Globus pallidus (tissue), 1 donor: ENCODE measurements at regions not wholly inside any gene's neighbourhood (a gene's known extent, or its start where the extent isn't known, plus 50 kb on each side); places are given as distances from the start of the nearest gene placed in this dataset.
A peak's percentile ranks its signal among the peaks of the same experiment; 100 is the strongest.
"Not testable (repeated sequence)": the region's sequence is repeated elsewhere in the genome, so short reads cannot be mapped to it uniquely, and the experiment has no call there.

Source experiments
- DNase-seq: peaks from one replicate; pipeline ENCODE4 v3.0.0-alpha.2; 2015; ENCODE audit warnings: low spot score

- DNase-seq, result no peak
Measured at GRCh38 chr2:3036432-3037125, 341.0 kb downstream of the EIPR1 start.

GRCh38 chr2:3035385-3036050, 342.1 kb downstream of the EIPR1 start:
- DNase-seq, result no peak

- DNase-seq, result no peak
Measured at GRCh38 chr2:3034856-3035255, 342.8 kb downstream of the EIPR1 start.

- DNase-seq, result no peak
Measured at GRCh38 chr2:3034396-3034795, 343.2 kb downstream of the EIPR1 start.

- no peak for DNase-seq
Measured at GRCh38 chr2:3033315-3033714, 344.3 kb downstream of the EIPR1 start.

GRCh38 chr2:3030791-3031190, 346.8 kb downstream of the EIPR1 start:
- DNase-seq, result not testable (repeated sequence)

GRCh38 chr2:3025984-3026383, 351.6 kb downstream of the EIPR1 start:
- no peak for DNase-seq

GRCh38 chr2:3025261-3025660, 352.4 kb downstream of the EIPR1 start:
- no peak for DNase-seq

GRCh38 chr2:3024401-3024935, 353.1 kb downstream of the EIPR1 start:
- no peak for DNase-seq

- no peak for DNase-seq
Measured at GRCh38 chr2:3023531-3023930, 354.1 kb downstream of the EIPR1 start.

GRCh38 chr2:3022841-3023372, 354.7 kb downstream of the EIPR1 start:
- no peak for DNase-seq

- no peak for DNase-seq
Measured at GRCh38 chr2:3021720-3022119, 355.9 kb downstream of the EIPR1 start.

GRCh38 chr2:3010001-3010400, 367.6 kb downstream of the EIPR1 start:
- no peak for DNase-seq

GRCh38 chr2:3009483-3009882, 368.1 kb downstream of the EIPR1 start:
- no peak for DNase-seq

- DNase-seq, result no peak
Measured at GRCh38 chr2:3009005-3009404, 368.6 kb downstream of the EIPR1 start.

- no peak for DNase-seq
Measured at GRCh38 chr2:3008561-3008960, 369.1 kb downstream of the EIPR1 start.

GRCh38 chr2:3007135-3007534, 370.5 kb downstream of the EIPR1 start:
- no peak for DNase-seq

- no peak for DNase-seq
Measured at GRCh38 chr2:3005859-3006501, 371.6 kb downstream of the EIPR1 start.

- peak; percentile 27 for DNase-seq
Measured at GRCh38 chr2:3001615-3002560, 375.7 kb downstream of the EIPR1 start.

- DNase-seq, result no peak
Measured at GRCh38 chr2:3000968-3001367, 376.6 kb downstream of the EIPR1 start.

GRCh38 chr2:3000125-3000524, 377.5 kb downstream of the EIPR1 start:
- DNase-seq, result no peak

GRCh38 chr2:2998971-2999370, 378.6 kb downstream of the EIPR1 start:
- DNase-seq, result no peak
